ENCODE measurements at regions not wholly inside any gene's neighbourhood (a gene's known extent, or its start where the extent isn't known, plus 50 kb on each side); places are given as distances from the start of the nearest gene placed in this dataset.

DNA sequence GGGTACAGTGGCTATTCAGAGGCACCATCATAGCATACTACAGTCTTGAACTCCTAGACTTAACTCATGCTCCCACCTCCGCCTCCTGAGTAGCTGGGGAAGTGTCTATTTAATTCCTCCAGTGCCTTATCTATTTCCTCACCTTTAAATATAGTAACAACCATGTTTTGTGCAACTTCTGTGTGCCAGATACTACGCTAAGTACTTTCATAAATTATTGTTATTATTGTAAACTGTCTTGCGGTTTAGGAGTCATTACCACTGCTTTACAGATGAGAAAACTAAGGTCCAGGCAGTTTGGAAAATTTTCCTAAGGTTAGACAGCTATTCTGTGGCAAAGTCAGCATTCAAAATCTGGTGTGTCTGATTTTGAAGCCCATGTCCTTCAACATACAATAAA is 359.1 kb upstream of the XYLT1 start:
- H3K9ac ChIP-seq (ENCODE audit: low read length): no peak overlapping the region
- no peak overlapping the region for H3K27ac ChIP-seq (ENCODE audit: low read depth, low read length)
- H3K4me1 ChIP-seq (ENCODE audit: control insufficient read depth, insufficient read depth, low read length): peaks cover 2% of the 10 kb centered on the region
- H3K4me3 ChIP-seq (ENCODE audit: low read length): no peak overlapping the region
- H3K36me3 ChIP-seq (ENCODE audit: control insufficient read depth, insufficient read depth, low read length): no peaks in the 10 kb centered on the region
- no peaks in the 10 kb centered on the region for H3K27me3 ChIP-seq (ENCODE audit: control insufficient read depth, insufficient read depth, low read length)

DNA sequence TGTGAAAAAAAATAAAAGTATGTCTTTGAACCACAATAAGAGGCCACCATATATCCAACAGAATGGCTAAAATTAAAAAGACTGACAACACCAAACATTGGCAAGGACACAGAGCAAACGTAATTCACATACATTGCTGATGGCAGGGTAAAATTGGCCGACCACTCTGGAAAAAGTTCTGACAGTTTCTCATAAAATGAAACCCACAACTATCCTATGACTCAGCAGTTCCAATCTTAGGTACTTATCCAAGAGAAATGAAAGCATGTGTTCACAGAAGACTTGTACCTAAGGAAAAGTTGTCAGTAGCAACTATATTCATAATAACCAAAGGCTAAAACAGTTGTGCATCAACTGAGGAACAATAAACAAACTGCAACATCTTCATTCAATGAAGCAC is 357.3 kb upstream of the XYLT1 start:
- H3K4me3 ChIP-seq (ENCODE audit: low read length): no peak overlapping the region
- H3K36me3 ChIP-seq (ENCODE audit: control insufficient read depth, insufficient read depth, low read length): no peaks in the 10 kb centered on the region
- peaks cover 2% of the 10 kb centered on the region for H3K4me1 ChIP-seq (ENCODE audit: control insufficient read depth, insufficient read depth, low read length)
- no peak overlapping the region for H3K9ac ChIP-seq (ENCODE audit: low read length)
- H3K27ac ChIP-seq (ENCODE audit: low read depth, low read length): no peak overlapping the region
- H3K27me3 ChIP-seq (ENCODE audit: control insufficient read depth, insufficient read depth, low read length): no peaks in the 10 kb centered on the region

DNA sequence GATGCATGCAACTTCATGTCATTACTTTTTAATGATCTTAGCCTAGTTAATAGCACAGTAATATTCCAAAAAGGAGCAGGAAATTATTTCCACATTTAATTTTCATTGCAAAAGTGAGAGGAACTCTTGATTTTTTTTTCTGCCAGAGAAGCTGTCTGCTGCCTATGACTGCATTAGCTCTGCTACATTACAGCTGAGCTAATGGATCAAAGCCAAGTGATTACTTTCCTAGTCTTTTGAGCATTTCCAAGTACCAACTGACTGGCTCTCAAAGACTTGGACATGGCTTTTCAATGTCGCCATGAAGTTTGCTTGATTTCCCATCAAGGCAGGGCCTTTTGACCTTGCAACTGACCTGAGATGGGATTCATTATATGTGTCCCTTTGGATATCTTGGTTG is 356.6 kb upstream of the XYLT1 start:
- H3K27me3 ChIP-seq (ENCODE audit: control insufficient read depth, insufficient read depth, low read length): no peaks in the 10 kb centered on the region
- no peak overlapping the region for H3K9ac ChIP-seq (ENCODE audit: low read length)
- H3K4me3 ChIP-seq (ENCODE audit: low read length): no peak overlapping the region
- H3K4me1 ChIP-seq (ENCODE audit: control insufficient read depth, insufficient read depth, low read length): peaks cover 2% of the 10 kb centered on the region
- no peaks in the 10 kb centered on the region for H3K36me3 ChIP-seq (ENCODE audit: control insufficient read depth, insufficient read depth, low read length)
- H3K27ac ChIP-seq (ENCODE audit: low read depth, low read length): no peak overlapping the region

DNA sequence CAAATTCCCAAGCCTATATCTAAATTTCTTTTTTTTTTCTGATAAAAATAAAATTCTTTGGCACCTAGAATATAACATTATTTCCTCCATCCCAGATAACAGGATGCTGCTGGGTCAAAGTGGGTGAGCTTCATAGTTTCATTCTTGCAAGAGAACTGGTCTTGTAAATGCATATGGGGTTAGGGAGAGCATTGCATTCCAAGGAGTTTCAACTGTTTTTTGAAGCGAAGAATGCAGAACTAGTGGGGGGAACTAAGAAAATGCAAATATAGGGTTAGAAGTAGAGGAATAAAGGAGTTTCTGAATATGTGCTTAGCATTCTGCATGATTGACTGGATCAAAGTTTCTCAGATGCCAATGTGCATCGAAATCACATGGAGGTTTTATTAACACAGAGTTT is 347.2 kb upstream of the XYLT1 start:
- Histone ChIP-seq H3K4me1 (ENCODE audit: control insufficient read depth, insufficient read depth, low read length) (no peaks in the 10 kb centered on the region), H3K27me3 (ENCODE audit: control insufficient read depth, insufficient read depth, low read length) (no peaks in the 10 kb centered on the region), H3K36me3 (ENCODE audit: control insufficient read depth, insufficient read depth, low read length) (no peaks in the 10 kb centered on the region), H3K4me3 (ENCODE audit: low read length) (no peak overlapping the region), H3K9ac (ENCODE audit: low read length) (no peak overlapping the region), H3K27ac (ENCODE audit: low read depth, low read length) (no peak overlapping the region)

DNA sequence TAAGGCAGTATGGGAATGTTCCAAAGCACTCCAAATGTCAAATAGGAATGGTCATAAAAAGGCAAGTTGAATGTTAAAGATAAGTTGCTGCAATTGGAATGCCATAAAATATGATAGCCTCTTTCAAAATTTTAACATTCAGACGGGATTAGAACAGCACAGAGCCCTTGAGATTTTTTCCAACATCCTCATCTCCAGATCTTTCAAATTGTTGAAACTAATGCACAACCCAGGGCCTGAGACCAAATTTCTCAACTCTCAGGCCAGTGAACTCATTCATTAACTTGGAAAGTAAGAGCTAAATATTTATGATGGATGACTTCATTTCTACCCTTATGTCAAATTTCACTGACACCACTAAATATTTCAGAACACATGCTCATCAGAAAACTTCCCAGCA is 346.5 kb upstream of the XYLT1 start:
- no peaks in the 10 kb centered on the region for H3K27me3 ChIP-seq (ENCODE audit: control insufficient read depth, insufficient read depth, low read length)
- no peaks in the 10 kb centered on the region for H3K4me1 ChIP-seq (ENCODE audit: control insufficient read depth, insufficient read depth, low read length)
- H3K9ac ChIP-seq (ENCODE audit: low read length): no peak overlapping the region
- no peaks in the 10 kb centered on the region for H3K36me3 ChIP-seq (ENCODE audit: control insufficient read depth, insufficient read depth, low read length)
- H3K4me3 ChIP-seq (ENCODE audit: low read length): no peak overlapping the region
- H3K27ac ChIP-seq (ENCODE audit: low read depth, low read length): no peak overlapping the region

DNA sequence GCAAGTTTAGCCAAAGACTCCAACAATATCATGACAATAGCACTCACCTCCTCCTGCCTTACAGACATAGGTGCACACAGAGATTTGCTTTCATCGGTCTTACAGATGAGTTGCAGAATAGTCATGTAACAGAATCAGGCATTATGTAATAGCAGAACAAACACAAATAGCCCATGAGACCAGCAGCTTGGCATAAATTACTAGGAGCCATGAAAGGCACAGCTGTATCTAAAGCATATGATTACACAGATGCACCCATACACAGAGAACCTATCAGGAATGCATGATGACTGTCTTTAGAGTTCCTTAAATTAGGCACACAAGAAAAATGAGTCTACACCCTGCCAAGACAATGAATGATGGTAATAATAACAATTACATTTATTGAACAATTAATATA is 342.0 kb upstream of the XYLT1 start:
- Histone ChIP-seq H3K27me3 (ENCODE audit: control insufficient read depth, insufficient read depth, low read length) (no peaks in the 10 kb centered on the region), H3K27ac (ENCODE audit: low read depth, low read length) (no peak overlapping the region), H3K36me3 (ENCODE audit: control insufficient read depth, insufficient read depth, low read length) (no peaks in the 10 kb centered on the region), H3K4me1 (ENCODE audit: control insufficient read depth, insufficient read depth, low read length) (no peaks in the 10 kb centered on the region), H3K4me3 (ENCODE audit: low read length) (no peak overlapping the region), H3K9ac (ENCODE audit: low read length) (no peak overlapping the region)

DNA sequence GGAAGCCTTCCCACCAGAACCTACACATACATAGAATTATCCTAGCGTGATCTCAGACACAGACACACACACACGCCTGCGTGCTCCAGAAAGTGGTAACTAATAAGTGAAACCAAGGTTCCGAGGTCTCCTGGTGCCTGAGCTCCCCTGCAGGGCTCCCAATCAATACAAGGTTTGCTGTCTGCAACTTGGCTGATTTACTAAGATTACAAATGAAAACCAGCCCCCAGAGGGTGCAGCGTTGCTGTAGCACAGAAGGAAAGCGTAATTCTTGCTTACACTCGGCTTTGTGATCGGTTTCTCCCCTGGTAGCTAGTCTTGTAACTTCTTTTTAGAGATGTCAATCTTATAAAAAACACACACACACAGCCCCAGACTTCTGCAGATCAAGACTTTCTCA is 334.1 kb upstream of the XYLT1 start:
- no peaks in the 10 kb centered on the region for H3K36me3 ChIP-seq (ENCODE audit: control insufficient read depth, insufficient read depth, low read length)
- H3K27ac ChIP-seq (ENCODE audit: low read depth, low read length): no peak overlapping the region
- no peak overlapping the region for H3K4me3 ChIP-seq (ENCODE audit: low read length)
- no peak overlapping the region for H3K9ac ChIP-seq (ENCODE audit: low read length)
- H3K4me1 ChIP-seq (ENCODE audit: control insufficient read depth, insufficient read depth, low read length): no peaks in the 10 kb centered on the region
- no peaks in the 10 kb centered on the region for H3K27me3 ChIP-seq (ENCODE audit: control insufficient read depth, insufficient read depth, low read length)

DNA sequence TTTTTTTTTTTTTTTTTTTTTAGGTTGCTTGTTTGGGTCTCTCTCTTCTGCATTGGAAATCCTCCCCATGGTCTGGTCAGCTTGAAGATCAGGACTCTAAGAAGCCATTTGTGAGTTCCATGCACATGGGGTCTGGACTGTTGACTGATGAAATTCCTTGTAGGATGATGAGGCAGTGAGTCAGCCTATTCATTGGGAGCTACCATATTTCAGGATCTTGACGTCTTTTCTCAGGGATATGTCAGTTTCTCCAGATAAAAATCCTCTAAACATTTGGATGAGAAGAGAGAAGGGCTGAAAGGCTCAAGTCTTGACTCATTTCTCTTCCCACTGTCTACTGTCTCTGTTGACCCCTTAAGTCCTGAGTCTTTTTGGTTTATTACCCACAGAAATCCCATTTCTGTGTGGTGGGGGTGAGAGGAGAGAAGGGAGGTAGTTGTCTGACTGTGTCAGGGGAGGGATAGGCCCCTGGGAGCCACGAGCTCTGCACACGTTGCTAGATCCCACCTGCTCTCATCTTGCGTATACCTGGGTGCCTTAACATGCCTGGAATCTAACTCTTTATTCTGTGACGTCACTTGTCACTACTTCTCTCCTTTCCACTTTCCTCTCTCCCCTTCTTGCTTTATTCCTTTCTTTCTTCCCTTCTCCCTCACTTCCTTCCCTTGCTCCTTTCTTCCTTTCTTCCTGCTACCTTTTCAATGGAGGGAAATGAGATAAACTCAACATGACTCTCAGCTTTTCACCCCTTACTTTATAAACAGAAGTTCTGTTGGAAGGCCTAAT is 333.1 kb upstream of the XYLT1 start:
- H3K4me1 ChIP-seq (ENCODE audit: control insufficient read depth, insufficient read depth, low read length): no peaks in the 10 kb centered on the region
- no peak overlapping the region for H3K27ac ChIP-seq (ENCODE audit: low read depth, low read length)
- no peak overlapping the region for H3K4me3 ChIP-seq (ENCODE audit: low read length)
- H3K9ac ChIP-seq (ENCODE audit: low read length): no peak overlapping the region
- no peaks in the 10 kb centered on the region for H3K27me3 ChIP-seq (ENCODE audit: control insufficient read depth, insufficient read depth, low read length)
- no peaks in the 10 kb centered on the region for H3K36me3 ChIP-seq (ENCODE audit: control insufficient read depth, insufficient read depth, low read length)

DNA sequence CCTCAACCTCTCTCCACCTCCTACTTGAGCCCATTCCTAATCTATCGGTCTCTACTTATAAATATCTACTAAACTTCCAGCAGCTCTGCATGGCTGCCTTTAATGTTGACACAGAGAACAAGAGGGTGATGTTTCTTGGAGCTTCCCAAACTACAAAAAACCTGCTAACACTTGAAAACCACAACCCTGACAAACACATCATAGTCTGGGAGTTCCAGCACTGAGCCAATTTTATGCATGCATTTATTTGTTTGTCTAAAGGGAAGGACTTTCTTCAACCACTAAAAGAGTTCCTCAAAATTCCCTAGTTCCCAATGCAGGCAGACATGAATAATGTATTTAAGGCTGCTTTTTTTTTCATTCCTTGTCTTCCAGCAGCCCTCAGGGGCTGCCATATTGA is 331.8 kb upstream of the XYLT1 start:
- Histone ChIP-seq H3K9ac (ENCODE audit: low read length) (no peak overlapping the region), H3K27ac (ENCODE audit: low read depth, low read length) (no peak overlapping the region), H3K36me3 (ENCODE audit: control insufficient read depth, insufficient read depth, low read length) (no peaks in the 10 kb centered on the region), H3K4me3 (ENCODE audit: low read length) (no peak overlapping the region), H3K27me3 (ENCODE audit: control insufficient read depth, insufficient read depth, low read length) (no peaks in the 10 kb centered on the region), H3K4me1 (ENCODE audit: control insufficient read depth, insufficient read depth, low read length) (no peaks in the 10 kb centered on the region)

DNA sequence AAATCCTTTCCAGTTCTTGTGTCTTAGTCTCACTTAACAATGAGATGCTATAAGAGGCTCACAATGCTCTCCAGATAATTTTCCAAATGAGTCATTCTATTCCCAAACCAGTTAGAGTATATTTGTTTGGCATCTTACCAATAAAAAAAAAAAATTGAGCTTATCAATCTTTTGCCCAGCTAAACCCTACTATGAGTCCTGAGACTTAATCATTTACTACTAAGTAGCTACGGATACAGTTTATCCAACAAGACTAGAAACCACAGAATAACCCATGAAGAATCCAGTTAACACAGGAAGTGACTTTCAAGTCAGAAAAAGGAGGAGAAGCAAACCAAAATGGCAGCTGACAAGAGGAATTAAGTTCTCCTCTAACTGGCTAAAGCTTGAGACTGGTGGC is 330.3 kb upstream of the XYLT1 start:
- Histone ChIP-seq H3K4me1 (ENCODE audit: control insufficient read depth, insufficient read depth, low read length) (no peaks in the 10 kb centered on the region), H3K9ac (ENCODE audit: low read length) (no peak overlapping the region), H3K4me3 (ENCODE audit: low read length) (no peak overlapping the region), H3K27ac (ENCODE audit: low read depth, low read length) (no peak overlapping the region), H3K36me3 (ENCODE audit: control insufficient read depth, insufficient read depth, low read length) (no peaks in the 10 kb centered on the region), H3K27me3 (ENCODE audit: control insufficient read depth, insufficient read depth, low read length) (no peaks in the 10 kb centered on the region)

DNA sequence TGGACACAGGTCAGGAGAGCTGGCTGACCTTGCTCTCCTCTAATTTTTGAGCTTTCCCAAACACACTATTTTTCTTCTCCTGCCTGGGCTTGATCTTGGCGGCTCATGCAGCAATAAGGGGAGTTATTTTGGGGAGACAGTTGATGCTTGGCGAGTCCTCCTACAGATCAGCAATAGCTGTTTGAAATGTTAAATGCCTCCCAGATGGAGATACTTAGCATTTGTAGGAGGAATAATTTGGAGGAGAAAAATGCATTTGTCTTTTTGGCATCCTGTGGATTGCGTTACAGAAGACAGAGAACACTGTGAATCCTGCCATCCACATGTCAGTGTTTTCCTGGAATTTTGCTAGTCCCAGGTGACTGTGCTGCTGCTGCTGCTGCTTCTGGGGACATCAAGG is 328.0 kb upstream of the XYLT1 start:
- Histone ChIP-seq H3K9ac (ENCODE audit: low read length) (no peak overlapping the region), H3K4me1 (ENCODE audit: control insufficient read depth, insufficient read depth, low read length) (no peaks in the 10 kb centered on the region), H3K4me3 (ENCODE audit: low read length) (no peak overlapping the region), H3K27ac (ENCODE audit: low read depth, low read length) (no peak overlapping the region), H3K36me3 (ENCODE audit: control insufficient read depth, insufficient read depth, low read length) (no peaks in the 10 kb centered on the region), H3K27me3 (ENCODE audit: control insufficient read depth, insufficient read depth, low read length) (no peaks in the 10 kb centered on the region)

DNA sequence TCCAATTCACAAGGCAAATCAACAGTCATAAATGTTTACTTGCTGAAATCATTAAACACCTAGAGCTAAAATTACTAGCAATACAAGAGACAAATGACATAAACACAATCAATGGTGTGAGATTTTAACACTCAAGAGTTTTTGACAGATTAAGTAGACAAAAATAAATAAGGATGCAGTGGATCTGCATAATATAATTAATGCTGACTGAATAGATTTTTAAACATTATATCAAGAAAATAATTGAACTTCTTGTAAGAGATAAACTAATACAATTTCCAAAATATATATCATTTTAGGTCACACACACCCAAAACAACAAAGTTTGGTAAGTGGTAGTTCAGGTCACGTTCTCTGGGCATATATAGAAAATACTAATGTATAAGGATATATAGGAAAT is 322.6 kb upstream of the XYLT1 start:
- no peak overlapping the region for H3K27ac ChIP-seq (ENCODE audit: low read depth, low read length)
- no peak overlapping the region for H3K9ac ChIP-seq (ENCODE audit: low read length)
- H3K4me1 ChIP-seq (ENCODE audit: control insufficient read depth, insufficient read depth, low read length): no peaks in the 10 kb centered on the region
- no peaks in the 10 kb centered on the region for H3K27me3 ChIP-seq (ENCODE audit: control insufficient read depth, insufficient read depth, low read length)
- no peaks in the 10 kb centered on the region for H3K36me3 ChIP-seq (ENCODE audit: control insufficient read depth, insufficient read depth, low read length)
- H3K4me3 ChIP-seq (ENCODE audit: low read length): no peak overlapping the region

DNA sequence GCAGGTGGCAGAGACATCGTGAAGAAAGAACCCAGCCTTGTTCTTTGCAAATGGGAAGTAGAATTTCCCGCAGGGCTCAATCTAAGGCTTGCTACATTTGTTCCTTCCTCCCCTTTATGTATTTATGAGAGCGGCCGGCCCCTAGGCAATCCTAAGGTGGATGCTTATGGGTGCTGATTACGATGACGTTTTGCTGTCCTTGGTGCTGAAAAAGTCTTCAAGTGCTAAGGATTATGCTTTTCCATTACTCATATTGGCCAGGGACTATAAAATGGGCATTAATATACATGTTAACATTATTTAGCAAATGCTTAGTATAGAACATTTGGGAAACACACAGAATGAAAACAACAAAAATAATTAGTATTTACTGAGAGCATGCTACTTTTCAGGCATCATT is 313.3 kb upstream of the XYLT1 start:
- Histone ChIP-seq H3K9ac (ENCODE audit: low read length) (no peak overlapping the region), H3K27ac (ENCODE audit: low read depth, low read length) (no peak overlapping the region), H3K27me3 (ENCODE audit: control insufficient read depth, insufficient read depth, low read length) (no peaks in the 10 kb centered on the region), H3K4me1 (ENCODE audit: control insufficient read depth, insufficient read depth, low read length) (no peaks in the 10 kb centered on the region), H3K4me3 (ENCODE audit: low read length) (no peak overlapping the region), H3K36me3 (ENCODE audit: control insufficient read depth, insufficient read depth, low read length) (no peaks in the 10 kb centered on the region)
